HG03175 (cell line): ENCODE measurements at regions not wholly inside any gene's neighbourhood (a gene's known extent, or its start where the extent isn't known, plus 50 kb on each side); places are given as distances from the start of the nearest gene placed in this dataset.

ENCODE experiments used
- ATAC-seq: cut with Tn5 transposase; IDR thresholded peaks from one replicate; pipeline ENCODE4 v1.9.1; 2021; ENCODE audit warnings: mild to moderate bottlenecking, moderate library complexity; ENCODE audit not compliant: unreplicated experiment

DNA sequence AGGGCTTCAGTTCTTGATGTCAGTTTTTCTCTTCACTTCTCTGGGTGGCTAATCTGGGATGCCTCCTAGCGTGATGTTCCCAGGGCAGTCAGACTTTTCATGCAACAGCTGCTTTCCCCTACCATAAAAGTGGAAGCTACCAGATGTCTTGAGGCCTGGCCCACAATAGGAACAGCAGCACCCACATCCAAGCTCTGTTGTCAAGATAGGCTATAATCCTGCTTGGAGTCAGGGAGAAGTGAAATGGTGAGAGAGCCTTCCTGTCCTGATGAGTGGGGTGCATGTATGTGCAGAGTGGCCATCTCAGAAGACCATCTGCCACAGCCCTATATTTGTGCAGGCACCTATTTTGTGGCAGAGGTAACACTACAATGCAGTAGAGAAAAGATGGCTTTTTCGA, 108.0 kb downstream of the HTR5A start:
- ATAC-seq, result no peak

DNA sequence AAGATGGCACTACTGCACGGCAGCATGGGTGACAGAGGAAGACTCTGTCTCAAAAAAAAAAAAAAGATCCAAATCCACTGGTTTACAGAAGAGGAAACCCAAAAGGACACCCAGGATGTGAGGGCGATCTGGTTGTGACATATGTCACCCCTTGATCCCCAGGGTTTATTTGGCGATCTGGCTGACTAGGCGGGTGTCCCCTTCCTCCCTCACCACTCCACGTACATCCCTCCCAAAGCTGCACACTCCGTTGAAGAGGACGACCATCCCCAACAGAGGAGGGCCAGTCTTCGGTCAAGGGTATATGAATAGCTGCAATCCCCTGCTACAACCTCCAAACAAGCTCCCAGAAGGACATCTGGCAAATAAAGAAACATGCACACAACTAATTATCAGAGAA, 111.6 kb downstream of the HTR5A start:
- ATAC-seq, result no peak

DNA sequence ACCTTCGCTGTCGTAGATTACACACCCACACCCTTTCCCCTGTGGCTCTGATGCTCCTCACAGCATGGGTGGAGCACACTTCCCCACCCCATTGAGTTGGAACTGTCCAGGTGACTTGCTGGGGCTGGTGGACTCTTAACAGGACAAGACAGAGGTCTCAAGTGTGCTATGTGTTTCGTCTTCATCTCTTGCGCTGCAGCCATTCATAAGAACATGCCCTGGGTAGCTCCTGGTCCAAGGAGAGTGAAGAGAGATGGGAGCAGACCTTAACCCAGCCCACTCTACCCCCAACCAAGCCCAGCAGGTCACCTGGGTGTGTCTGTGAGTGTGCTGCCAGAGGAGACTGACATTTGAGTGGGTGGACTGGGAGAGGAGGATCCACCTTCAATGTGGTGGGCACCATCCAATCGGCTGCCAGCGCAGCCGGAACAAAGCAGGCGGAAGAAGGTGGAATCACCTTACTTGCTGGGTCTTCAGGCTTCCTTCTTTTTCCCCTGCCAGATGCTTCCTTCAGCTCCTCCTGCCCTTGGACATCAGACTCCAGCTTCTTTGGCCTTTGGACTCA, 112.4 kb downstream of the HTR5A start:
- ATAC-seq, result no peak

DNA sequence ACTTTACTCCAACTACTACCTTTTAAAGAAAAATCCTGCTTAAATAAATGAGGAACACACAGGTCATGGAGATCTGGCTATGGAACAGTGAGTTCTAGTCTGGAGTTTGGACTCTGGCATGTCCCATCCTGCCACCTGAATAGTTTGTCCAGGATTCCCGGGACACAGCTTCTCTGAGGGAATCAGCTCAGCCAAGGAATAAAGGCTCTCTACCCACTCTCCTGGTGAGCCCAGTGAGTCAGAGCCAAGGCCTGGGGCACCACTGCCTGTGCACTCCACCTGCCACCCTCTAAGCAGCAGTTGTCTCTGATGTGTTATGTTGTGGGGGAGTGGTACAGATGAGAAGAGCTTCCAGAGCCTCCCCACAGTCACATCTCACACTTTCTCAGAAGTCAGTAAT, 113.5 kb downstream of the HTR5A start:
- no peak for ATAC-seq

DNA sequence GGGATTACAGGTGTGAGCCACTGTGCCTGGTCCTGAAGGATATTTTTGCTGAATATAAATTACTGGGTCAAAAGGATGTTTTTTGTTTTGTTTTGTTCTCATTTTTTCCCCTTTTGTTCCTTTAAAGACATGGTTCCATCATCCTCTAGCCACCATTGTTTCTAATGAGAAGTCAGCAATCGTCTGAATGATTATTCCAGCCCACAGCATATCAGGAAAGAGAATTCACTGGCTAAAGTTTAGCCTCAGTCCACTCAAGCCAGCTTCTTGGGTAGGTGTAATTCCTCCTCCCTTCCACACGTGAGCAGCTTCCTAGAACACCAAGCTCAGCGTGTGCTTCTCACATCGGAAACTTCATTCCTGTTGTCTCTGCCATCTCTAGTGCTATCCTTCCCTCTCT, 112.8 kb upstream of the INSIG1 start:
- no peak for ATAC-seq

DNA sequence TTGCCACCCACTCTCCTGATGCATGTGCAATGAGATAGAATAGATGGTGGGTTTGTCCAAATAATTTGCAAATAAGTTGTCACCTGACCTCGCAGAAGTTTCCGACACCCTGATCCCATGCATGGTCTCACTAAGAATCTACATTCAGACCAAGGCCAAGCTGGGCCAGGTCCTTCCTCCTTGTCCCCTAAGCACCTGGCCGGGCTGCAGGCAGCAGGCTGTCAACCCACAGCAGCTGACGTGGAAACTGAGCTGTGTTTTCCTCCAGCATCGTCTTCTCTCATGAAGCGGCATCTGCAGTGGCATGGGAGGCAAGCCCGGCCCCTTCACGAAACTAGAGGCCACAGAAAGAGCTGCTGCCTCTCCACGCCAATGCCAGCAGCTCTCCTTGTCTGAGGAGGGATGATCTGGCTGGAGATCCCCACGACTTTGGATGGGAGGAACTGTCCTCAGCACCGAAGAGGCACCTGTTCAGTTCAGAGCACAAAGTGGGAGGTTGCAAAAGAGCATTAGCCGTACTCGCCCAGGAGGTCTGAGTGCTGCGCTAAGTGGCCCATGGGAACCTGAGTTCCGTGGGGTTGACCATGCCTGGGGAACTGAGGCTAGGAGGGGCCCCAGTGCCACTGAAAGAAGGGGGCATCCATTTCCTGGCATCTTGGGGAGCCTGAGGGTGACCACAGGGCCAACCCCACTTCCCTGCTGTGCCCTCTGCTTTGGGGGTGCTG, 110.5 kb upstream of the INSIG1 start:
- ATAC-seq, result no peak

DNA sequence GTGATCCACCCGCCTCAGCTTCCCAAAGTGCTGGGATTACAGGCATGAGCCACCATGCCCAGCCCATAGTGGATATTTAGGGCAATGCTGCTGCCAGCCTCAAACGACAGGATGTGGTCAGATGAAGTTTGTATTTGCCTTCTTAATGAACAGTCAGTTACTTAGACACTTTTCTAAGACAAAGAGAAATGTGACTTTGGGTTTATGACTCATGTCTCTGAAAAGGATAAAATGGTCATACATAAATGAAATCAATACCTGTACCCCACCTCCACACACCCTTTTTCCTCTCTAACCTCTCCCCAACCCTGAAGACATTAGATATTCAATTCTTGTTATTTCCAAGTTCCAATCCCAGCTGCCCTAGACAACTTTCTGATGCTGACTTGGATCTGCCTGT, 109.3 kb upstream of the INSIG1 start:
- ATAC-seq, result no peak

DNA sequence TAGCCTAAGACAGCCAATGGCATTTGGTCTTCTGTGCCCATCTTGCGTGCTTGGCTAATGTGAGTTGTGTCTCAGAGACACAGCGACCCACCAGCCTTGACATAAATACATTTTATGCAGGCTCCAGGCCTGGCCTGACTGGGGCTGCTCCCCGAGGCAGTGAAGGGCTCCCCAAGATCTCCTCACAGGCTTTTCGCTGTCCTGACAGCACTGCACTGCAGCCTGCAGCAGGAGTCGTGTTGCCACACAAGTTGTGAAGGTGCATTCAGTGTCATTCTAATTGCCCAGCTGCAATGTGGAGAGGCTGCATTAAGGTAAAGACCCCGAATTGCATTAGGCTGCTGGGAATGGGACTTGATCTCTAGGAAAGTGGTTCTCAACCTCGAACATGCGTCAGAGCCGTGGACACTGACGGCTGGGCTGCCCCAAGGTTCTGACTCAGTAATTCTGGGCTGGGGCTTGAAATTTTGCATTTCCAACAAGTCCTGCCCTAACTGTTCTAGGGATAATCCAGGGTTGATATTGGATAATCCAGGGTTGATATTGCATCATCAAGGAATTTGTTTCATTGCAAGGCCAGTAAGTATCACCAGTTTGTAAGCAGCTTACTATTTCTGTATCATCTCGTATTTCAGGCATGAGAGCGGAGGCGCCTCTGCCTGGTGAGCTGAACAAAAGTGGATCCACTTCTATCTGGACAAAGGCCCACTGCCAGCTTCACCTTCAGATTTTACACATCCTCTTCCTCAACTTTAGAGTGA, 108.7 kb upstream of the INSIG1 start:
- no peak for ATAC-seq

DNA sequence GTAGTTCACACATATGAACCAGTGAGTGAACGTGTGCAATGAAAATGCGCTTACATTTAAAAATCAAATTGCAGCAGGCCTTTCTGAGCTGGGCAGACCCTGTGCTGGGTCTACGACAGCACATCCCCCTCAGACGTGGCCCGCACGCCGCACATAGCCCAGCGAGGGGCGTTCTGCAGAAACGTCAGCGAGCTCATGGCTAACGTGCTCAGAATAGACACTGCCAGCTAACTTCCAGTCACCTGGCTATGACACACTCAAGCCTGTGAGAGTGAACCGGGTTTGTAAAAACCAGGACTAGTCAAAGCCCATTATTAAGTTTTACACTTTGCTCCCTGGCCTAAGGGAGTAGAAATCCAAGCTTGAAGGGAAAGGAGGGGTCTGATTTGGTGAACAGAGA, 108.1 kb upstream of the INSIG1 start:
- no peak for ATAC-seq

DNA sequence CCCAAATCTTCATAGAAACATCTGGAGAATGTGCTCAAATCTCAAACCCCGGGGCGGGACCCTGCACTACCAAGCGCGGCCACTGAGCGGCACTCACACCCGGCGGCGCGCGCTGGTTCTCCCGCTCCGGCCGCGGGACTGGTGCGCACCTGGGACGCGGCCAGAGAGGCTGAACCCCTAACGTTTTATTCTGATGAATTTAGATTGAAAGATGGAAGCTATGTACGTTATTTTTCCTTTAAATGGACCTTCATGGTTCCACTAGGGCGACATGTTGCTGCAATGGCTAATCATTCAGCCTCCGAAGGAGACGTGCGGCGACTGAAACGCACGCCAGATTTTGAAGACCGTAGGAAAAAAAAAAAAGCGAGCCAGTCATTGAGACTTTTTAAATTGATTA, 107.0 kb upstream of the INSIG1 start:
- ATAC-seq, result peak; percentile 82

DNA sequence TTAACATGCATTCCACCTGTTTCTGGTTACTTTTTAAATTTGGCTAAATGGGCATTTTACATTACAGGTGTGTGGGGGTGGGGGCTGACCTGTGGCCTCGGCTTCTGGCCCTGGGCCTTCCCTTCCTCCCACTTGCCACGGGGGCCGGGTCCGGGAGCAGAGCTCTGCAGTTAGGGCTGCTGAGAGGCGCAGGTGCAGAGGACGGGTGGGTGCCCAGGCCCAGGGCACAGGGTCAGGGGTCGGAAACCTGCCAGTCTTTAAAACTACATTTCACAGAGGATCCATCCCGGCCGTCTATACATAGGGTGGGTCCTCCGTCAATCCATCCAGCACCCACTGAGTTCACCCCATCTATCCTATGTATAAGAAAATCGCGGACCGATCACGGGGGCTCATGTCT, 106.5 kb upstream of the INSIG1 start:
- ATAC-seq, result no peak

DNA sequence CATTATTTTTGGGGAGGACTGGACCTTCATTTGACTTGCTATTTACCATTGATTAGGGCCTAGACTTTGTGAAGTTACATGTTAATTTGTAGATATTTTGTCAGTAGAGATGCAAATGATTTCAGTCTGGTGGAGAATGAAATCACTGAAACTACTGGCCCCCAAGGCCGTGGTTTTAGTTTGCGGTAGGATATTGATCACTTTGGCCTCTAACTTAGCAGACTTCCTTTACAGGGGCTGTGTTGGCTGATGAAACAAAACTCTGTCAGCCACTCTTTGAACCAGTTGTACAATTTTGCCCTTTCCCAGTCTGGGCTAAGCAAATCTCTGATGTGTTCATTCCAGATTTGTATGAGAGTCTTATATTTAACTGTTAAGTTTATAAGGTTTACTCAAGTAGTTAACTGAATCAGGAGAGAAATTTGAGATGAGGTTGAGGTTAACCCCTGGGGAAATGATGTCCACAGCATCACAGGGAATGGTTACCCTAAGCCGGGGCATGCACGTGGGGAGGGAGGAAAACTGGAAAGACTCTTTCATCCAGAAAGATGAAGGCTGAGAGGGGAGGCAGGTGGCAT, 105.7 kb upstream of the INSIG1 start:
- ATAC-seq, result no peak

DNA sequence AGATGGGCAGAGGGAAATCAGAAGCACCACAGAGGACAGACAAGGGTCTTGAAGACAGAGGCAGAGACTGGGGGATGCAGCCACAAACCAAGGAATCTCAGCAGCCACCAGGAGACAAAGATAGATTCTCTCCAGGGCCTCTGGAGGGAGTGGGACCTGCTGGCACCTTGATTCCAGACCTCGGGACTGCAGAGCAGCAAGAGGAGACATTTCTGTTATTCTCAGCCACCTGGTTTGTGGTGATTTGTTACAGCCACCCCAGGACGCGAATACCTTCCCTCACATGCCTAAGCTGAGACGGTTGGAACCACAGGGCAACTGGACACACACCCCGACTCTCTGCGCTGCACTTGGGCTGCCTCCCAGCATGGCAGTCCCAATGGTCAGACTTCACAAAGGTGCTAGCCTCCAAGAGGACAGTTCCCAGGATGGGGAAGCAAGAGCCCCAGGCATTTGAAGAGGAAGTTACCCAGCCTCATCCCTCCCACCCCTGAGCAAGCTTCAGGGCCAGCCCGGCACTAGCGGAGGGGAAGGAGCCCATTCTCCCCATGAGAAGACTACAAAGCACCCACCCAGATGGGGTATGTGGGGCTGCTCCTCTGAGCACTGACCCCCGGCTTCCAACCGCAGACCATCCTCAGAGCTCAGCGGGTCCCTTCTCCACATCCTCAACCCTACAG, 104.6 kb upstream of the INSIG1 start:
- no peak for ATAC-seq

DNA sequence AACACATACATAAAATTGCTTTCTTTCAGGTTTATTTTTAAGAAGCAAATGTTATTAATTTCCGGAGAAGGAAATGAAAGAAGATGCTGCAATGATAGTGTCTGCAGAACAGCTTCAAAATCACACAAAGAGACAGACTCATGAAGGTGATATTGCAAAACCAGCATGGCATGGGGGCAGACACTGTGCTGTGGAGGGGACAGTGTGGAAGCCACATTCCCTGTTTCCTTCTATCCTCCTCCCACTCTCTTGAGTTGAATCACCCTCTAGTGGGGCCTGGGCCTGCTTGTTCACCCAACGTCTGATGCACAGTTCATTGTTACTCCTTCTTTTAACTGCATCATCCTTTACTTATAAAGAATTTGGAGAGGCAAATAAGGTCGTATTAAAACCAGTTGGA, 104.0 kb upstream of the INSIG1 start:
- no peak for ATAC-seq

DNA sequence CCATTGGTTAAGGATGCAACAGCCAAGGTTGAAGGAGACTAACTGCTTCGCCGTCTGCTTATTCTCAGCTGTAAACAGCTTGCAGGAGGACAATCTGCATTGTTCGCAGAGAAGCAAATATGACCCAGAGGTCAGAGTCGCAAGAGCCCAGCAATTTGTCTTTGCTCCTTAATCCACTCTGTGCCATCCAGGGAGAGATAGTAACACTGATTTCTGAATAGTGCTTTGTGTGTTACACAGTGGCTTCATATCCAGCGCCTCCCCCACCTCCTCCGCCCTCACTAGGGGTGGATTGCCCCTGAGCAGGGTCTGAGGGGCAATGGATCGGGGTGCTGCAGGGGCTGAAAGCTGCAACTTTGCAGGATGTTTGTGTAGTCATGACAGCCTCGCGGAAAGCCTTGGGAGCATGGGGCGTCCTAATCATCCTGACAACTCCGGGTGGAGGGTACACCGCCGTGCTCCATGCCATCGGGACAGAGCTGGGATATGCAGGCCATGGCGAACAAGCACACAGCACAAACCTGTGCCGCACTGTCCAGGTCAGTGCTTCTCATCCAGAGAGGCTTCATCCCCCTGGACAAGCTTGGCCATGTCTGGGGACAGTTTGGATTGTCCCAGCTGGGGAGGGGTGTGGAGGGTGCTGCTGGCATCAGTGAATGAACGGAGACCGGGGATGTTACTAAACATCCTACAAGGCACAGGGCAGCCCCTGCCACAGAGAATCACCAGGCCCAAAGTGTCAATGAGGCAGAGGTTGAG, 103.1 kb upstream of the INSIG1 start:
- no peak for ATAC-seq

DNA sequence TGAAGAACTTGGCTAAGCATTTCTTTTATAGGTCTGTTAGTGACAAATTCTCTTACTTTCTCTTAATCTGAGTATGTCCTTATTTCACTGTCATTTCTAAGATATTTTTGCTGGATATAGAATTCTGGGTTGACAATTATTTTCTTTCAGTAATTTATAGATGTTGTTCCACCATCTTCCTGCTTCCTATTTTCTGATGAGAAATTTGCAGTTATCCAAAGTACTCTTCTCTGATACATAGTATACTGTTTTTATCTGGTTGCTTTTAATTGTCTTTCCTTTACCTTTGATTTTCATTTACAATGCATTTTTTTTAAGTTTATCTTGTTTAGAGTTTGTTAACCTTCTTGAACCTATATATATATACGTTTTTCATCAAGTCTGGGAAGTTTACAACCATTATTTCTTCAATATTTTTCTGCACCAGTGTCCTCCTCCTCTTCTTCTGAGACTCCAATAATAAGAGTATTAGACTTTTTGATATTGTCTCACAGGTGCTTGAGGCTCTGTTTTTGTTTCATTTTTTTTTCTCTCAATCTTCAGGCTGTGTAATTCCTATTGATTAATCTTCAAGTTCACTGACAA, 101.6 kb upstream of the INSIG1 start:
- ATAC-seq, result no peak

DNA sequence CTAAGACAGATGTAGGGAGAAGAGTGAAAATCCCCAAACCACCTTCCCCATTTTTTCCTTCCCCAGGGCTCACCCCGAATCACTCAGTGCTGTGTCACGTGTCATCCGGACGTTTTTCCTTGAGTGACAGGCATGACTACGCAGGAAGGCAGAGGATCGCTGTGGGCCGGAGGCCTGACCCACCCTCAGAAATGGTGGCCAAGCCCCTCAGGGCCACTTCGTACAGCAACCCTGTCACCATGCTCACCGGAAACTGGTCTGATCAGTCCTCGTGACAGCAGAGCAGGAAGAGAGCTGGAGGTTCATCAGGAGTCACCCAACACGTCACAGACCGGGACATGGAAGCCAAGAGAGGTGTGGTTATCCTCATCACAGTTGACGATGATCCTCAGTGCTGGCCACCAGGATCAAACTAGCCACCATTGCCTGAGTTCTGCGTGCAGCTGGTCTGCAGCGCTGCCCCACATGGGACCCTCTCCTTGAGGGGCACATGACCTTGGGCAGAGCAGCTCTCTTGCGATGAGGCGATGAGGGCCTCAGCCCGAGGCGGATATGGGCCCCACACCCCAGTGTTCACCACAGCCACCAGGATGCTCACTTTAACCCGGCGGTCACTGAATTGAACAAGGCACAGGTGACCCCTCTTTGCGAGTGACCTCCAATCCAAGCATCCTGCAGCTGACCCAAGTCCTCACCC, 99.3 kb upstream of the INSIG1 start:
- no peak for ATAC-seq

DNA sequence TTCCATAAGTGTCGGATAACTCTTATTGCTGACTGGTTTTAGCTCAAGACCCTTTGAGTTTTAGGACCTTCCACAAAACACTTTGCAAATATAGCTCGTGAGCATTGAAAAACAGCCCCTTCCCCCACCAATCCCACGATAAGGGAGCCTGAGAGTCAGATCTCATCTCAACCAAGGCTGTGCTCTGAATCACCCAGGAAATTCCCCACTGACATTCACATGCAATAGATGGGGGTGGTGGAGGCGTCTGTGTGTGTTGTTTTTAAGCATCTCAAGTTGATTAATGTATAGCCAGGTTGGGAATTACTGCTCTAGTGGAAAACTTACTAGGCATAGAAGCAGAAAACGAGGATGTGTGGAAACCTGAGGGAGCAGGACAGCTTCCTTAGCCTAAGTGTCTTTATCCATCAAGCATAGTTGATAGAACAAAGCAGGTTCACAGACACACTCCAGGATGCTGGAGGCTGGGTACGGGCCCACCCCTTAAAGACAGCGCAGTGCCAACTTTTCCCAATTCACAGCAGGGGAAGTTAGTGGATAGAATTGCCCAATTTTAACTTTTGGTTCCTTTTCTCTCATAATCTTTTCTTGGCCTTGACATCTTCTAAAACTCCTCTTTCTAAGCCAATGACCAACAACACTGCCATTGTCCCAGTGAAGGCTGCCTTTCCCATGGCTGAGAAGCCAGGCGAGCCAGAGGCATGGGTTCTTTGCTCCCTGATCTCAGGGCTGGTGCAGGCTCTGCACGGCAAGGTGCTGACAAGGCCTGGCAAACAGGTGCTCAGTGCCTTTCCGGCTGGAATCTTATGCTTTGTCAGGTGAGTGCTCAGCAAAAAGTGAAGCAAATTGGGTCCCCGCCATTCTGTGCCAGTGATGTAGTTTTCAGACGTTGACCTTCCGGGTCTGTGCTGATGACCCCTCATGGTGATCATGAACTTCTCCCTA, 98.5 kb upstream of the INSIG1 start:
- no peak for ATAC-seq
